PFSK-1 (cell line): ENCODE measurements at regions not wholly inside any gene's neighbourhood (a gene's known extent, or its start where the extent isn't known, plus 50 kb on each side); places are given as distances from the start of the nearest gene placed in this dataset.

ENCODE experiments used
- POLR2AphosphoS5 ChIP-seq: IDR thresholded peaks from 2 replicates; pipeline ENCODE4 v1.6.1; 2012; ENCODE audit warnings: low read depth, mild to moderate bottlenecking, control low read depth, low read length, moderate library complexity
- REST ChIP-seq, 2 experiments: IDR thresholded peaks; 2 replicates each; pipeline versions ENCODE4 v1.6.1 to v1.8.0; 2011 to 2012; ENCODE audit warnings: low read depth in 2 of 2, low read length in 2 of 2, control low read depth in 1 of 2, inconsistent platforms in 1 of 2, mild to moderate bottlenecking in 1 of 2, moderate library complexity in 1 of 2; ENCODE audit not compliant: insufficient read depth in 1 of 2
- SIN3A ChIP-seq: IDR thresholded peaks from 2 replicates; pipeline ENCODE4 v1.6.1; 2012; ENCODE audit warnings: mild to moderate bottlenecking, low read length, moderate library complexity, borderline replicate concordance; ENCODE audit not compliant: insufficient read depth
- TAF1 ChIP-seq: IDR thresholded peaks from 2 replicates; pipeline ENCODE4 v1.6.1; 2012; ENCODE audit warnings: low read length, control low read depth, borderline replicate concordance; ENCODE audit not compliant: insufficient read depth

- TF ChIP-seq TAF1 = no peak
- no peak for TF ChIP-seq POLR2AphosphoS5
- no peak for TF ChIP-seq REST (IDR thresholded peaks at IDR 0.05; ENCODE audit: insufficient read depth in 1 of 2, low read depth in 2 of 2, low read length in 2 of 2)
- TF ChIP-seq SIN3A = no peak
Measured at GRCh38 chr2:144998435-144998834, 478.5 kb upstream of the ZEB2 start.
